ENCODE measurements at regions not wholly inside any gene's neighbourhood (a gene's known extent, or its start where the extent isn't known, plus 50 kb on each side); places are given as distances from the start of the nearest gene placed in this dataset.

DNA sequence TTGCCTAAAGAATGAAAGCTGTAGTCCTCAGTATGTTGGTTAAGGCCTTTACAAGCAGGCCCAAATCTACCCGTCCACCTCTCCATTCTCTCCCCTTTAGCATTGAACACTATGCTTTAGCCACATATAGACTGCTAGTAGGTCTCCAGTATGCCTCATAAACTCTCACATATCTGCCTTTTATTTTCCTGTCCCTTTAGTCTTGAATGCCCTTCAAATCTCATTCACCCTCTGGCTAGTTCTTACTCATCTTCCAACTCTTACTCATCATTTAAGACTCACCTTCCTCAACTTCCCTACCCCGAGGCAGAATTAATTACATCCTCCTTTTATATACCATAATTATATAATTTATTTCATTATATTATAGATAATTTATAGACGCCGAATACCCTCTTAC is 78.7 kb upstream of the TSPAN2 start:
- H4K8ac ChIP-seq (replicated peaks; ENCODE audit: insufficient read length, low read depth, low read length), result no peak overlapping the region
- no peak overlapping the region for H3K27ac ChIP-seq (ENCODE audit: insufficient read length, low read depth, low read length)
- H2BK15ac ChIP-seq (ENCODE audit: low read depth, low read length), result no peak overlapping the region
- H3K36me3 Mint-ChIP-seq (ENCODE audit: insufficient read depth in 1 of 3, low read depth in 3 of 3), result no peaks in the 10 kb centered on the region
- H3K79me1 ChIP-seq (ENCODE audit: insufficient read depth, low read depth, low read length, poor library complexity, severe bottlenecking), result no peaks in the 10 kb centered on the region
- no peak overlapping the region for H4K91ac ChIP-seq (ENCODE audit: insufficient read length, low read depth, low read length)
- H3K23me2 ChIP-seq (ENCODE audit: insufficient read length, low read depth, low read length, poor library complexity, severe bottlenecking), result no peaks in the 10 kb centered on the region
- DNase-seq, result no peak
- H3K9me3 ChIP-seq (ENCODE audit: control insufficient read depth, low read depth, low read length), result no peaks in the 10 kb centered on the region
- H3K4me1 ChIP-seq (ENCODE audit: insufficient read depth, low read length), result no peaks in the 10 kb centered on the region
- no peaks in the 10 kb centered on the region for H4K20me1 ChIP-seq (ENCODE audit: control insufficient read depth, insufficient read depth, insufficient read length)
- H3K18ac ChIP-seq (ENCODE audit: insufficient read length, low read depth, low read length), result no peak overlapping the region
- H3K27me3 ChIP-seq (ENCODE audit: insufficient read depth, low read length), result no peaks in the 10 kb centered on the region
- H3K4me1 Mint-ChIP-seq, result 0 out of 4 replicates have a peak, but pooled peaks cover 0 to 5% of the 10 kb centered on the region in 2 experiments
- no peak overlapping the region for H2BK120ac ChIP-seq (ENCODE audit: low read depth, low read length, poor library complexity, severe bottlenecking)
- no peak overlapping the region for H2BK20ac ChIP-seq (ENCODE audit: low read depth, low read length, poor library complexity, severe bottlenecking)
- H2BK5ac ChIP-seq (ENCODE audit: insufficient read length, low read length), result no peak overlapping the region
- H3K9ac ChIP-seq (ENCODE audit: extremely low read depth, insufficient read length, low read length), result no peak overlapping the region
- H3K23ac ChIP-seq (ENCODE audit: insufficient read length, low read depth, low read length), result no peak overlapping the region
- H3K4me3 Mint-ChIP-seq, result no peak overlapping the region
- no peaks in the 10 kb centered on the region; the same call in 1 of the 2 replicates for H3K27me3 Mint-ChIP-seq (ENCODE audit: low read depth)
- no peak overlapping the region for H3K27ac Mint-ChIP-seq
- TF ChIP-seq, protein P1, sequence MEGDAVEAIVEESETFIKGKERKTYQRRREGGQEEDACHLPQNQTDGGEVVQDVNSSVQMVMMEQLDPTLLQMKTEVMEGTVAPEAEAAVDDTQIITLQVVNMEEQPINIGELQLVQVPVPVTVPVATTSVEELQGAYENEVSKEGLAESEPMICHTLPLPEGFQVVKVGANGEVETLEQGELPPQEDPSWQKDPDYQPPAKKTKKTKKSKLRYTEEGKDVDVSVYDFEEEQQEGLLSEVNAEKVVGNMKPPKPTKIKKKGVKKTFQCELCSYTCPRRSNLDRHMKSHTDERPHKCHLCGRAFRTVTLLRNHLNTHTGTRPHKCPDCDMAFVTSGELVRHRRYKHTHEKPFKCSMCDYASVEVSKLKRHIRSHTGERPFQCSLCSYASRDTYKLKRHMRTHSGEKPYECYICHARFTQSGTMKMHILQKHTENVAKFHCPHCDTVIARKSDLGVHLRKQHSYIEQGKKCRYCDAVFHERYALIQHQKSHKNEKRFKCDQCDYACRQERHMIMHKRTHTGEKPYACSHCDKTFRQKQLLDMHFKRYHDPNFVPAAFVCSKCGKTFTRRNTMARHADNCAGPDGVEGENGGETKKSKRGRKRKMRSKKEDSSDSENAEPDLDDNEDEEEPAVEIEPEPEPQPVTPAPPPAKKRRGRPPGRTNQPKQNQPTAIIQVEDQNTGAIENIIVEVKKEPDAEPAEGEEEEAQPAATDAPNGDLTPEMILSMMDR (conservative IDR thresholded peaks at IDR 0.05), result no peak
- no peak overlapping the region for H3K4me2 ChIP-seq (ENCODE audit: insufficient read depth, insufficient read length, low read length)
- H3K4ac ChIP-seq (ENCODE audit: low read depth, low read length), result no peak overlapping the region
- H2AFZ ChIP-seq (ENCODE audit: low read length), result no peak overlapping the region
- no peaks in the 10 kb centered on the region for H3K79me2 ChIP-seq (ENCODE audit: insufficient read depth, low read length)
- H3K9me3 Mint-ChIP-seq, result no peaks in the 10 kb centered on the region
- no peak overlapping the region for H4K5ac ChIP-seq (ENCODE audit: insufficient read length, low read depth, low read length)
- H3K56ac ChIP-seq (ENCODE audit: insufficient read length, low read depth, low read length), result no peak overlapping the region
- H3T11ph ChIP-seq (ENCODE audit: low read length), result no peak overlapping the region
- WGBS (ENCODE audit: extremely low coverage, insufficient read length, low lambda C conversion rate), result 100% methylated on average over 1 of the region's 4 CpGs
- no peak overlapping the region for H2AK5ac ChIP-seq (ENCODE audit: insufficient read length, low read length)
- no peak overlapping the region for H3K14ac ChIP-seq (ENCODE audit: insufficient read depth, low read length)
- no peak overlapping the region for H2BK12ac ChIP-seq (ENCODE audit: insufficient read length, low read depth, low read length)
